Globus pallidus (tissue), 1 donor: ENCODE measurements at regions not wholly inside any gene's neighbourhood (a gene's known extent, or its start where the extent isn't known, plus 50 kb on each side); places are given as distances from the start of the nearest gene placed in this dataset.

Source experiments
- DNase-seq: peaks from one replicate; pipeline ENCODE4 v3.0.0-alpha.2; 2015; ENCODE audit warnings: low spot score

GRCh38 chr1:114224196-114224907 is 70.7 kb upstream of the SYT6 start:
- DNase-seq, result no peak

GRCh38 chr1:114222920-114223319 is 69.3 kb upstream of the SYT6 start:
- DNase-seq, result no peak

GRCh38 chr1:114219172-114219868 is 65.7 kb upstream of the SYT6 start:
- peak; percentile 16 for DNase-seq

GRCh38 chr1:114218361-114219171 is 64.9 kb upstream of the SYT6 start:
- DNase-seq, result no peak

- no peak for DNase-seq
Observed at GRCh38 chr1:114216431-114217173, 62.9 kb upstream of the SYT6 start.

GRCh38 chr1:114215436-114215835 is 61.8 kb upstream of the SYT6 start:
- no peak for DNase-seq

GRCh38 chr1:114214016-114214415 is 60.3 kb upstream of the SYT6 start:
- no peak for DNase-seq

- DNase-seq, result no peak
Observed at GRCh38 chr1:114209971-114210370, 56.3 kb upstream of the SYT6 start.

GRCh38 chr1:114208714-114209113 is 55.0 kb upstream of the SYT6 start:
- DNase-seq, result no peak

GRCh38 chr1:114208106-114208505 is 54.4 kb upstream of the SYT6 start:
- no peak for DNase-seq

- no peak for DNase-seq
Observed at GRCh38 chr1:114207635-114208034, 54.0 kb upstream of the SYT6 start.

- no peak for DNase-seq
Observed at GRCh38 chr1:114206392-114206791, 52.7 kb upstream of the SYT6 start.

- no peak for DNase-seq
Observed at GRCh38 chr1:114203595-114204128, 50.0 kb upstream of the SYT6 start.
